H9 (cell line): ENCODE measurements at regions not wholly inside any gene's neighbourhood (a gene's known extent, or its start where the extent isn't known, plus 50 kb on each side); places are given as distances from the start of the nearest gene placed in this dataset.

Experiments
- DNase-seq: peaks from one replicate; pipeline ENCODE4 v3.0.0-alpha.2; 2017
- H2AFZ ChIP-seq: one replicate; pipeline ENCODE4 v1.6.1; 2013; ENCODE audit warnings: mild to moderate bottlenecking, low read length, control low read depth, moderate library complexity
- H2AK5ac ChIP-seq: 2 replicates; pipeline ENCODE4 v1.6.1; 2013; ENCODE audit warnings: low read length, control low read depth, mixed read lengths; ENCODE audit not compliant: insufficient read length
- H2BK120ac ChIP-seq: one replicate; pipeline ENCODE4 v1.6.1; 2013; ENCODE audit warnings: low read depth, mild to moderate bottlenecking, low read length, control low read depth, inconsistent platforms; ENCODE audit not compliant: poor library complexity, severe bottlenecking
- H2BK12ac ChIP-seq: 2 replicates; pipeline ENCODE4 v1.6.1; 2013; ENCODE audit warnings: low read length, control low read depth, mixed read lengths, low read depth; ENCODE audit not compliant: insufficient read length
- H2BK15ac ChIP-seq: 2 replicates; pipeline ENCODE4 v1.6.1; 2013; ENCODE audit warnings: low read depth, low read length, control low read depth
- H2BK20ac ChIP-seq: one replicate; pipeline ENCODE4 v1.6.1; 2013; ENCODE audit warnings: low read depth, mild to moderate bottlenecking, low read length, control low read depth, inconsistent platforms; ENCODE audit not compliant: poor library complexity, severe bottlenecking
- H2BK5ac ChIP-seq: 2 replicates; pipeline ENCODE4 v1.6.1; 2013; ENCODE audit warnings: low read length, control low read depth, mixed read lengths; ENCODE audit not compliant: insufficient read length
- H3K14ac ChIP-seq: 2 replicates; pipeline ENCODE4 v1.6.1; 2013; ENCODE audit warnings: low read length, control low read depth; ENCODE audit not compliant: insufficient read depth
- H3K18ac ChIP-seq: 2 replicates; pipeline ENCODE4 v1.6.1; 2013; ENCODE audit warnings: low read depth, mild to moderate bottlenecking, mixed read lengths, low read length, control low read depth; ENCODE audit not compliant: insufficient read length
- H3K23ac ChIP-seq: 2 replicates; pipeline ENCODE4 v1.6.1; 2013; ENCODE audit warnings: low read length, control low read depth, mixed read lengths, low read depth; ENCODE audit not compliant: insufficient read length
- H3K23me2 ChIP-seq: 2 replicates; pipeline ENCODE4 v1.6.1; 2013; ENCODE audit warnings: low read depth, mild to moderate bottlenecking, mixed read lengths, low read length, control low read depth; ENCODE audit not compliant: insufficient read length, poor library complexity, severe bottlenecking
- H3K27ac ChIP-seq: 2 replicates; pipeline ENCODE4 v1.5.1; 2013; ENCODE audit warnings: low read length, control low read depth, mixed read lengths, low read depth; ENCODE audit not compliant: insufficient read length
- H3K27me3 ChIP-seq: 2 replicates; pipeline ENCODE4 v1.6.1; 2013; ENCODE audit warnings: low read length, control low read depth, inconsistent platforms; ENCODE audit not compliant: insufficient read depth
- H3K4ac ChIP-seq: 2 replicates; pipeline ENCODE4 v1.6.1; 2013; ENCODE audit warnings: low read depth, mild to moderate bottlenecking, control low read depth, inconsistent platforms, low read length, moderate library complexity
- H3K4me1 ChIP-seq: 2 replicates; pipeline ENCODE4 v1.6.1; 2013; ENCODE audit warnings: low read length, control low read depth, inconsistent platforms; ENCODE audit not compliant: insufficient read depth
- H3K4me2 ChIP-seq: 2 replicates; pipeline ENCODE4 v1.6.1; 2013; ENCODE audit warnings: low read length, control low read depth, mixed read lengths; ENCODE audit not compliant: insufficient read length, insufficient read depth
- H3K56ac ChIP-seq: 2 replicates; pipeline ENCODE4 v1.6.1; 2013; ENCODE audit warnings: low read depth, mild to moderate bottlenecking, mixed read lengths, low read length, control low read depth; ENCODE audit not compliant: insufficient read length
- H3K79me1 ChIP-seq: 2 replicates; pipeline ENCODE4 v1.6.1; 2013; ENCODE audit warnings: low read depth, mild to moderate bottlenecking, moderate library complexity, low read length, control low read depth, inconsistent platforms; ENCODE audit not compliant: insufficient read depth, poor library complexity, severe bottlenecking
- H3K79me2 ChIP-seq: 2 replicates; pipeline ENCODE4 v1.6.1; 2013; ENCODE audit warnings: low read length, control low read depth, inconsistent platforms; ENCODE audit not compliant: insufficient read depth
- H3K9ac ChIP-seq: 2 replicates; pipeline ENCODE4 v1.6.1; 2013; ENCODE audit warnings: low read length, control low read depth, mixed read lengths; ENCODE audit not compliant: insufficient read length; ENCODE audit errors: extremely low read depth
- H3K9me3 ChIP-seq: one replicate; pipeline ENCODE4 v1.6.1; 2013; ENCODE audit warnings: low read depth, low read length, inconsistent platforms; ENCODE audit not compliant: control insufficient read depth
- H3T11ph ChIP-seq: one replicate; pipeline ENCODE4 v1.6.1; 2013; ENCODE audit warnings: mild to moderate bottlenecking, low read length, control low read depth, inconsistent platforms
- H4K20me1 ChIP-seq: one replicate; pipeline ENCODE4 v1.6.1; 2013; ENCODE audit not compliant: control insufficient read depth, insufficient read length, insufficient read depth
- H4K5ac ChIP-seq: 2 replicates; pipeline ENCODE4 v1.6.1; 2013; ENCODE audit warnings: low read depth, mild to moderate bottlenecking, mixed read lengths, low read length, control low read depth; ENCODE audit not compliant: insufficient read length
- H4K8ac ChIP-seq: replicated peaks from 2 replicates; pipeline ENCODE4 v1.6.1; 2013; ENCODE audit warnings: low read length, control low read depth, mixed read lengths, low read depth; ENCODE audit not compliant: insufficient read length
- H4K91ac ChIP-seq: 2 replicates; pipeline ENCODE4 v1.6.1; 2013; ENCODE audit warnings: low read depth, mild to moderate bottlenecking, moderate library complexity, mixed read lengths, low read length, control low read depth; ENCODE audit not compliant: insufficient read length
- H3K27ac Mint-ChIP-seq, 3 experiments: 2 replicates in 2 of 3; 3 replicates in 1 of 3; pipeline ENCODE4 v1.8.0; 2020 to 2021; ENCODE audit warnings: mixed read lengths in 3 of 3, mild to moderate bottlenecking in 1 of 3, moderate library complexity in 1 of 3
- H3K27me3 Mint-ChIP-seq: 2 replicates; pipeline ENCODE4 v1.8.0; 2021; ENCODE audit warnings: low read depth, mild to moderate bottlenecking, moderate library complexity, mixed read lengths
- H3K36me3 Mint-ChIP-seq, 3 experiments: 2 replicates in 2 of 3; 3 replicates in 1 of 3; pipeline ENCODE4 v1.8.0; 2020 to 2021; ENCODE audit warnings: low read depth in 3 of 3, mixed read lengths in 3 of 3; ENCODE audit not compliant: insufficient read depth in 1 of 3
- H3K4me1 Mint-ChIP-seq, 2 experiments: 2 replicates each; pipeline ENCODE4 v1.8.0; 2020; ENCODE audit warnings: mixed read lengths in 2 of 2
- H3K4me3 Mint-ChIP-seq, 2 experiments: 2 replicates in 1 of 2; 3 replicates in 1 of 2; pipeline ENCODE4 v1.8.0; 2020 to 2021; ENCODE audit warnings: mild to moderate bottlenecking in 2 of 2, mixed read lengths in 2 of 2, moderate library complexity in 1 of 2
- H3K9me3 Mint-ChIP-seq, 2 experiments: 2 replicates in 1 of 2; 3 replicates in 1 of 2; pipeline ENCODE4 v1.8.0; 2020; ENCODE audit warnings: mild to moderate bottlenecking in 2 of 2, mixed read lengths in 2 of 2, moderate library complexity in 1 of 2
- CTCF ChIP-seq: fragments of 200-600 bp; sonication (generic); conservative IDR thresholded peaks from 3 replicates; pipeline ENCODE4 v1.8.0; 2021; ENCODE audit warnings: antibody characterized with exemption, mild to moderate bottlenecking
- WGBS: extraction: QIAGEN DNeasy Blood & Tissue Kit; methylation state at CpG from one replicate; pipeline ENCODE4 v1.1.7; 2013; ENCODE audit warnings: missing lambda C conversion rate, low lambda C conversion rate, mixed read lengths; ENCODE audit not compliant: insufficient read length; ENCODE audit errors: extremely low coverage; 5-methylcytosine and 5-hydroxymethylcytosine counted together

DNA sequence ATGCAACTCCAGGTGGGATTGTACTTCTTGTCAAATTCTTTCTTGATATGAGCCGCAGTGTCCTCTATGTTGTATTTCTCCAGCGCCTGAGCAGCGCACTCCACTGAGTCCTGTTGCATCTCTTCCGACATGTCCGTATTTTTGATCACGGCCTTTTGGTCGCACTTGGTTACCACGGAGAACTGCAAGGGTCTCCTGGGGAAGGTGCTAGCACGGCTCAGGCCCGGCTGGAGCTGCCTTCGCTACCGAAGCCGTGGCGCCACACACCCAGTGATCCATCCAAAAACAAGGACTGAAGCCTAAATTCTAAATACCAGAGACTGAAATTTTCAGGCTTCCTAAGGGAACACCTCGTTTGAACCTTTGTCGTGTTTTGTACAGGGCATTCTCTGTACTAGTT lies 194.4 kb upstream of the SEMA3D start:
- H3K79me2 ChIP-seq: no peaks in the 10 kb centered on the region
- H3K4me1 ChIP-seq: no peaks in the 10 kb centered on the region
- no peak overlapping the region for H2BK12ac ChIP-seq
- no peaks in the 10 kb centered on the region for H4K20me1 ChIP-seq
- Mint-ChIP-seq H3K4me3 (no peak overlapping the region), H3K27ac (no peak overlapping the region; a peak in 1 of 7 replicates), H3K36me3 (no peaks in the 10 kb centered on the region), H3K4me1 (no peaks in the 10 kb centered on the region; a peak in 1 of 4 replicates), H3K27me3 (no peaks in the 10 kb centered on the region), H3K9me3 (no peaks in the 10 kb centered on the region; a peak in 1 of 5 replicates)
- no peak overlapping the region for H3K18ac ChIP-seq
- no peak overlapping the region for H4K8ac ChIP-seq
- no peak overlapping the region for H2BK5ac ChIP-seq
- H4K5ac ChIP-seq: no peak overlapping the region
- H3K79me1 ChIP-seq: no peaks in the 10 kb centered on the region
- H3K14ac ChIP-seq: no peak overlapping the region
- no peaks in the 10 kb centered on the region for H3K27me3 ChIP-seq
- H2BK20ac ChIP-seq: no peak overlapping the region
- H3K4ac ChIP-seq: no peak overlapping the region
- H3K56ac ChIP-seq: no peak overlapping the region
- H3K23me2 ChIP-seq: no peaks in the 10 kb centered on the region
- no peak overlapping the region for H2AFZ ChIP-seq
- no peak overlapping the region for H3K23ac ChIP-seq
- no peak for TF ChIP-seq CTCF
- no CpG with 5 or more reads among the region's 16 CpGs for WGBS
- no peak overlapping the region for H4K91ac ChIP-seq
- no peak overlapping the region for H2BK15ac ChIP-seq
- no peak overlapping the region for H3K27ac ChIP-seq
- H3K4me2 ChIP-seq: no peak overlapping the region
- H2BK120ac ChIP-seq: no peak overlapping the region
- H3T11ph ChIP-seq: no peak overlapping the region
- H3K9me3 ChIP-seq: no peaks in the 10 kb centered on the region
- H3K9ac ChIP-seq: no peak overlapping the region
- DNase-seq: no peak
- H2AK5ac ChIP-seq: no peak overlapping the region
